SHP77 treated with DMSO at 0.1 percent for 48 hours (cell line): ENCODE measurements at regions not wholly inside any gene's neighbourhood (a gene's known extent, or its start where the extent isn't known, plus 50 kb on each side); places are given as distances from the start of the nearest gene placed in this dataset.
"Not testable (repeated sequence)": the region's sequence is repeated elsewhere in the genome, so short reads cannot be mapped to it uniquely, and the experiment has no call there.

ENCODE experiments used
- DNase-seq: peaks from one replicate; lab custom pipeline; 2025; lab: John Stamatoyannopoulos, UW

DNA sequence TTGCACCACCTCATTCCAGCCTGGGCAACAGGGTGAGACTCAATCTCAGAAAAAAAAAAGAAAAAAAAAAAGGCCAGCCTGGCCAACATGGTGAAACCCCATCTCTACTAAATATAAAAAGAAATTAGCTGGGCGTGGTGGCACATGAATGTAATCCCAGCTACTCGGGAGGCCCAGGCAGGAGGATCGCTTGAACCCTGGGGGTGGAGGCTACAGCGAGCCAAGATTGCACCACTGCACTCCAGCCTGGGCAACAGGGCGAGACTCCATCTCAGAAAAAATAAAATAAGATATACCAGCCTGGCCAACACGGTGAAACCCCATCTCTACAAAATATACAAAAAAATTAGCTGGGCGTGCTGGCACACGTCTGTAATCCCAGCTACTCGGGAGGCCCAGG lies 1602.3 kb downstream of the RPIA start:
- not testable (repeated sequence) for DNase-seq

DNA sequence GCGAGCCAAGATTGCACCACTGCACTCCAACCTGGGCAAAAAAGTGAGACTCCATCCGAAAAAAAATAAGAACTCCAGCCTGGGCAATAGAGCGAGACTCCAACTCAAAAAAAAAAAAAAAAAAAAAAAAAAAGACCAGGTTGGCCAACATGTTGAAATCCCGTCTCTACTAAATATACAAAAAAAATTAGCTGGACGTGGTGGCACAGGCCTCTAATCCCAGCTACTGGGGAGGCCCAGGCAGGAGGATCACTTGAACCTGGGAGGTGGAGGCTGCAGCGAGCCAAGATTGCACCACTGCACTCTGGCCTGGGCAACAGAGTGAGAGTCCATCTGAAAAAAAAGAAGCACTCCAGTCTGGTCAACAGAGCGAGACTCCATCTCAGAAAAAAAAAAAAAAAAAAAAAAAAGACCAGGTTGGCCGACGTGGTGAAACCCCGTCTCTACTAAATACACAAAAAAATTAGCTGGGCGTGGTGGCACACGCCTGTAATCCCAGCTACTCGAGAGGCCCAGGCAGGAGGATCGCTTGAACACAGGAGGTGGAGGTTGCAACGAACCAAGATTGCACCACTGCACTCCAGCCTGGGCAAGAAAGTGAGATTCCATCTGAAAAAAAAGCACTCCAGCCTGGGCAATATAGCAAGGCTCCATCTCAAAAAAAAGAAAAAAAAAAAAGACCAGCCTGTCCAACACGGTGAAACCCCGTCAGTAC lies 1603.7 kb downstream of the RPIA start:
- DNase-seq: not testable (repeated sequence)

DNA sequence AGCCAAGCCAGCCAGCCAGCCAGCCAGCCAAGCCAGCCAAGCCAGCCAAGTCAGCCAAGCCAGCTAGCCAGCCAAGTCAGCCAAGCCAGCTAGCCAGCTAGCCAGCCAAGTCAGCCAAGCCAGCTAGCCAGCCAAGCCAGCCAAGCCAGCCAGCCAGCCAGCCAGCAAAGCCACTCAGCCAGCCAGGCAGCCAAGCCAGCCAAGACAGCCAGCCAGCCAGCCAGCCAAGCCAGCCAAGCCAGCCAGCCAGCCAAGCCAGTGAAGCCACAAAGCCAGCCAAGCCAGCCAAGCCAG lies 1605.0 kb downstream of the RPIA start:
- DNase-seq: not testable (repeated sequence)

DNA sequence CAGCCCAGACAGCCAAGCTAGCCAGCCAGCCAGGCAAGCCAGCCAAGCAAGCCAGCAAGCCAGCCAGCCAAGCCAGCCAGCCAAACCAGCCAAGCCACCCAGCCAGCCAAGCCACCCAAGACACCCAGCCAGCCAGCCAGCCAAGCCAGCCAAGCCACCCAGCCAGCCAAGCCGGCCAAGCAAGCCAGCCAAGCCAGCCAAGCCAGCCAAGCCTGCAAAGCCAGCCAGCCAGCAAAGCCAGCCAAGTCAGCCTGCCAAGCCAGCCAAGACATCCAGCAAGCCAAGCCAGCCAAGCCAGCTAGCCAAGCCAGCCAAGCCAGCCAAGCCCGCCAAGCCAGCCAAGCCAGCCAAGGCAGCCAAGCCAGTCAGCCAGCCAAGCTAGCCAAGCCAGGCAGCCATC lies 1606.2 kb downstream of the RPIA start:
- not testable (repeated sequence) for DNase-seq

DNA sequence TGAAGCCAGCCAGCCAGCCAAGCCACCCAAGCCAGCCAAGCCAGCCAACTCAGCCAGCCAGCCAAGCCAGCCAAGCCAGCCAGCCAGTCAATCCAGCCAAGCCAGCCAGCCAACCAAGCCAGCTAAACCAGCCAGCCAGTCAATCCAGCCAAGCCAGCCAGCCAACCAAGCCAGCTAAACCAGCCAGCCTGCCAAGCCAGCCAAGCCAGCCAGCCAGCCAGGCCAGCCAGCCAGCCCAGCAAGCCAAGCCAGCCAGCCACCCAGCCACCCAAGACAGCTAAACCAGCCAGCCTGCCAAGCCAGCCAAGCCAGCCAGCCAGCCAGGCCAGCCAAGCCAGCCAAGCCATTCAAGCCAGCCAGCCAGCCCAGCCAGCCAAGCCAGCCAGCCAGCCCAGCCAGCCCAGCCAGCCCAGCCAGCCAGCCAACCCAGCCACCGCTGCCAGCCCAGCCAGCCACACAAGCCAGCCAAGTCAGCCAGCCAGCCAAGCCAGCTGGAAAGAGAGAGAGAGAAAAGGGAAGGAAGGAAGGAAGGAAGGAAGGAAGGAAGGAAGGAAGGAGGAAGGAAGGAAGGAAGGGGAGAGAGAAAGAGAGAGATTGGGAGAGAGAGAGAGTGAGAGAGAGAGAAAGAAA lies 1606.8 kb downstream of the RPIA start:
- DNase-seq: not testable (repeated sequence)

DNA sequence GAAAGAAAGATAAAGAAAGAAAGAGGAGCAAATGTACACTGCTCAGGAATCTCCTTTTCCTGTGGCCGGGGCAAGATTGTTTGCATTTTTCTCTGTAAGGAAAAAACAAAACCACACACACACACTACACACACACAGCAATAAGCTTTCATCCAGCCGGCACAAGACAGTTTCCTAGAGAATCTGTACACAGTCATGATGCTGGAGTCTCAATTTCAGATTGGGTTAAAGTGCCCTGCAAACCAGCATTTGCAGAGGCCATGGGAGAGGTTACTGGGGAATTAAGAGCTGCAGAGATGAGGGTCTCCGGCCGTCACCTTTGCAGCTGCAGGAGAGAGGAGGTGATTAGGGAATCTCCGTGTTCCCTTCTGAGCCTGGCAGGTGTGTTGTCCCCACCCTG lies 1607.5 kb downstream of the RPIA start:
- DNase-seq: not testable (repeated sequence)

DNA sequence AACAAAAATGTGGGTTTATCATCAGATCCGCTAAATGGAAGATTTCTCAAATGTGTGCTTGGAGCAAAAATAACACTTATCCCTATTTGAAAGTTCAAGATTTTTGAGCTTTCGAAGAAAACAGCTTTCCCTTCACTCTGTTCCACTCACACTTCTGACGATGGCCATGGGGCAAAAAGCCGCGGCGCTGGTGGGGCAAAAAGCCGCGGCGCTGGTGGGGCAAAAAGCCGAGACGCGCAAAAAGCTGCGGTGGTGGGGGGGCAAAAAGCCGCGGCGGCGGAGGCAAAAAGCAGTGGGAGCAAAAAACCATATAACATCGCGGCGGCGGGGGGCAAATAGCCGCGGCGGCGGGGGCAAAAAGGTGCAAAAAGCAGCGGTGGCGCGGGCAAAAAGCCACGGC lies 1631.5 kb downstream of the RPIA start:
- not testable (repeated sequence) for DNase-seq

DNA sequence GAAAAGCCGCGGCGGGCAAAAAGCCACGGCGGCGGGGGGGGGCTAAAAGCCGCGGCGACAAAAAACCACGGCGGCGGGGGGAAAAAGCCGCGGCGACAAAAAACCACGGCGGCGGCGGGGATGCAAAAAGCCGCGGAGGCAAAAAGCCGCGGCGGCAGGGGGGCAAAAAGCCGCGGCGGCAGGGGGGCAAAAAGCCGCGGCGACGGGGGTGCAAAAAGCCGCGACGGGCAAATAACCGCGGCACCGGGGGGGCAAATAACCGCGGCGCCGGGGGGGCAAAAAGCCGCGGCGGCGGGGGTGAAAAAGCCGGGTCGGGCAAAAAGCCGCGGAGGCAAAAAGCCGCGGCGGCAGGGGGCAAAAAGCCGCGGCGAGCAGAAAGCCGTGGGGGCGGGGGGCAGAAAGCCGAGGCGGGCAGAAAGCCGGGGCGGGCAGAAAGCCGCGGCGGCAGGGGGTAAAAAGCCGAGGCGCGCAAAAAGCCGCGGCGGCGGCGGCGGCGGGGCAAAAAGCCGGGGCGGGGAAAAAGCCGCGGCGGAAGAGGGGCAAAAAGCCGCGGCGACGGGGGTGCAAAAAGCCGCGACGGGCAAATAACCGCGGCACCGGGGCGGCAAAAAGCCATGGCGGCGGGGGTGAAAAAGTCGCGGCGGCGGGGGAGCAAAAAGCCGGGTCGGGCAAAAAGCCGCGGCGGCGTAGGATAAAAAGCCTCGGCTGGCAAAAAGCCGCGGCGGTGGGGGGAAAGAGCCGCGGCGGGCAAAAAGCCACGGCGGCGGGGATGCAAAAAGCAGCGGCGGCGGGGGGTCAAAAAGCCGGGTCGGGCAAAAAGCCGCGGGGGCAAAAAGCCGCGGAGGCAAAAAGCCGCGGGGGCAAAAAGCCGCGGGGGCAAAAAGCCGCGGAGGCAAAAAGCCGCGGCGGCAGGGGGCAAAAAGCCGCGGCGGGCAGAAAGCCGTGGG lies 1632.4 kb downstream of the RPIA start:
- DNase-seq: not testable (repeated sequence)

DNA sequence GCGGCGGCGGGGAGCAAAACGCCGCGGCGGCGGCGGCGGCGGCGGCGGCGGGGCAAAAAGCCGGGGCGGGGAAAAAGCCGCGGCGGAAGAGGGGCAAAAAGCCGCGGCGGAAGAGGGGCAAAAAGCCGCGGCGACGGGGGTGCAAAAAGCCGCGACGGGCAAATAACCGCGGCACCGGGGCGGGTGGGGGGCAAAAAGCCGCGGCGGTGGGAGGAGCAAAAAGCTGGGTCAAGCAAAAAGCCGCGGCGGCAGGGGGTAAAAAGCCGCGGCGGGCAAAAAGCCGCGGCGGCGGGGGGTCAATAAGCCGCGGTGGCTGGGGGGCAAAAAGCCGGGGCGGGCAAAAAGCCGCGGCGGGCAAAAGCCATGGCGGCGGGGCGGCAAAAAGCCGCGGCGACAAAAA lies 1633.2 kb downstream of the RPIA start:
- DNase-seq: not testable (repeated sequence)

DNA sequence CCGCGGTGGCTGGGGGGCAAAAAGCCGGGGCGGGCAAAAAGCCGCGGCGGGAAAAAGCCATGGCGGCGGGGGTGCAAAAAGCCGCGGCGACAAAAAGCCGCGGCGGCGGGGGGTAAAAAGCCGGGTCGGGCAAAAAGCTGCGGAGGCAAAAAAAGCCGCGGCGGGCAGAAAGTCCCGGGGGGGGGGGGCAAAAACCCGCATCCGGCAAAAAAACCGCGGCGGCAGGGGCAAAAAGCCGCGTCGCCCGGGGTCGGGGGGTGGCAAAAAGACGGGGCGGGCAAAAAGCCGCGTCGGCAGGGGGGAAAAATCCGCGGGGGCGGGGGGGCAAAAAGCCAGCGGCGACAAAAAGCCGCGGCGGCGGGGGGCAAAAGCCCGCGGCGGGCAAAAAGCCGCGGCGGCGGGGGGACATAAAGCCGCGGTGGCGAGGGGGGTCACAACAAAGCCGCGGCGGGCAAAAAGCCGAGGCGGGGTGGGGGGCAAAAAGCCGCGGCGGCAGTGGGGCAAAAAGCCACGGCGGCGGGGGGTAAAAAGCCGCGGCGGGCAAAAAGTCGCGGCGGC lies 1634.4 kb downstream of the RPIA start:
- DNase-seq: not testable (repeated sequence)

DNA sequence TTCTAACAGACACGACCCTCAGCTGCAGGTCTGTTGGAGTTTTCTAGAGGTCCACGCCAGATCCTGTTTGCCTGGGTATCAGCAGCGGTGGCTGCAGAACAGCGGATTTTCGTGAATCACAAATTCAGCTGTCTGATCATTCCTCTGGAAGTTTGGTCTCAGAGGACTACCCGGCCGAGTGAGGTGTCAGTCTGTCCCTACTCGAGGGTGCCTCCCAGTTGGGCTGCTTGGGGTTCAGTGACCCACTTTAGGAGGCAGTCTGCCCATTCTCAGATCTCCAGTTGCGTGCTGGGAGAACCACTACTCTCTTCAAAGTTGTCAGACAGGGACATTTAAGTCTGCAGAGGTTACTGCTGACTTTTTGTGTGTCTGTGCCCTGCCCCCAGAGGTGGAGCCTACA lies 1664.1 kb downstream of the RPIA start:
- not testable (repeated sequence) for DNase-seq

DNA sequence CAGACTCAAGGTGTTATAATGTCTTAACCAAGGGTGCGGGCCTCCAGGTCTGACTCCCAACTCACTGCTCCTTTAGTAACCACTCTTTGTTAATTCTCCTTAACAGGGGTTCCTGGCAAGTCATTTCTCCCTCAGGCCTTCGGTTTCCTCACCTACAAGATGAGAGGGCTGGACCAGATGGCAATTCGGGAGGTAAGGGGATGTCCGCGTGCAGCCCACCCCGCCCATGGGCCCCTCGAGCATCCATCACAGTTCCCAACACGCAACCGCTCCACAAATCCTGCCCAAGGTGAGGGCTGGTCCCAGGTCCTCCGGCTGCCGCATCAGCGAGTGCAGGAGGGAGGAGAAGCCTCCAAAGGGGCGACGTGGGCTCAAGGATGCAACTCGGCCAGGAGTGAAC lies 1667.9 kb downstream of the RPIA start:
- not testable (repeated sequence) for DNase-seq

DNA sequence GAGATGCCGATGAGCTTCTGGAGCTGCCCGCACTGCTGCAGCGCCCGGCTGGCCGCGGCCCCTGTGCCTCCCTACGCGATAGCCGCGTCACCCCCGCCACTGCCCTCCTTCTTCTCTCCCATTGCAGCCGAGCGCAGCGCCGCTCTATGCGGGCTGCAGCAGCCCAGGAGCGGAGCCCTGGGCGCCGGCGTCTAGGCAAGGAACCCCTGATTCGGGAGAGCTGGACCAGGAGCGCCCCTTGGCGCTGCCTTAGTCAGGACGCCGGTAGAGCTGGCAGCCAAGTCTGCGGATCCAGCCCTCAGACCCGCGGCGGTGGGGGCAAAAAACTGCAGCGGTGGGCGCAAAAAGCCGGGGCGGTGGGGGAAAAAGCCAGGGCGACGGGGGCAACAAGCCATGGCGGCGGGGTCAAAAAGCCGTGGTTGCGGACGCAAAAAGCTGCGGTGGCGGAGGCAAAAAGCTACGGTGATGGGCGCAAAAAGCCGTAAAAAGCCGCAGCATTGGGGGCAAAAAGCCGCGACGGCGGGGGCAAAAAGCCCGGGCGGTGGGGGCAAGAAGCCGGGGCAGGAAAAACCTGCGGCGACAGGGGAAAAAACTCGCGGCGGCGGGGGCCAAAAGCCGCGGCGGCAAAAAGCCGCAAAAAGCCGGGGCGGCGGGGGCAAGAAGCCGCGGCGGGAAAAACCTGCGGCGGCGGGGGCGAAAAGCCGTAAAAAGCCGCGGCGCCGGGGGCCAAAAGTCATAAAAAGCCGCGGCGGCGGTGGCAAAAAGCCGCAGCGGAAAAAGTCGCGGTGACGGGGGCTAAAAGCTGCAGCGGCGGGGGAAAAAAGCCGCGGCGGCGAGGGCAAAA lies 1668.6 kb downstream of the RPIA start:
- not testable (repeated sequence) for DNase-seq

DNA sequence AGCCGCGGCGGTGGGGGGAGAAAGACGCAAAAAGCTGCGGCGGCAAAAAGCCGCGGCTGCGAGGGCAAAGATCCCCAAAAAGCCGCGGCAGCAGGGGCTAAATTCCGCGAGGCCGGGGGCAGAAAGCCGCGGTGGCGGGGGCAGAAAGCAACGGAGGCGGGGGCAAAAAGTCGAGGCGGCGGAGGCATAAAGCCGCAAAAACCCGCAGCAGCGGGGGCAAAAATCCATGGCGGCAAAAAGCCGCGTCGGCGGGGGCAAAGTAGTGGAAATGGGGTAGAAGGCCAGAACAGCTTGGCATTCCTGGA lies 1669.2 kb downstream of the RPIA start:
- DNase-seq: not testable (repeated sequence)
